Peyer's patch (tissue), 4 donors: ENCODE measurements at regions not wholly inside any gene's neighbourhood (a gene's known extent, or its start where the extent isn't known, plus 50 kb on each side); places are given as distances from the start of the nearest gene placed in this dataset.
"Not testable (repeated sequence)": the region's sequence is repeated elsewhere in the genome, so short reads cannot be mapped to it uniquely, and the experiment has no call there.

Source experiments
- DNase-seq, 3 donors: peaks; one replicate each; pipeline ENCODE4 v3.0.0-alpha.2; 2017 to 2019
- H3K27ac ChIP-seq, 4 donors: fragments of 200-600 bp; sonication (generic); one replicate each; pipeline ENCODE4 v1.5.1; 2016 to 2019
- H3K27me3 ChIP-seq, 2 donors: fragments of 200-600 bp; sonication (generic); one replicate each; pipeline ENCODE4 v1.5.1; 2019
- H3K36me3 ChIP-seq, 3 donors: fragments of 200-600 bp; sonication (generic); one replicate each; pipeline ENCODE4 v1.5.1; 2016 to 2019
- H3K4me1 ChIP-seq, 4 donors: fragments of 200-600 bp; sonication (generic); one replicate each; pipeline ENCODE4 v1.5.1; 2016 to 2019
- H3K4me3 ChIP-seq, 4 donors: fragments of 200-600 bp; sonication (generic); 1 replicate in 3 of 4; 2 replicates in 1 of 4; pipeline ENCODE4 v1.5.1; 2016 to 2019; ENCODE audit warnings: mild to moderate bottlenecking in 1 of 4
- H3K9me3 ChIP-seq, 4 donors: fragments of 200-600 bp; sonication (generic); one replicate each; pipeline ENCODE4 v1.5.1; 2016 to 2019; ENCODE audit warnings: mild to moderate bottlenecking in 1 of 4
- CTCF ChIP-seq, 6 experiments: fragments of 450-650 bp in 4 of 6; fragments of 200-600 bp in 2 of 6; sonication (generic) in 1 of 6; IDR thresholded peaks; one replicate each; pipeline ENCODE4 v1.5.1; 2017 to 2019; ENCODE audit warnings: antibody characterized with exemption in 6 of 6, mild to moderate bottlenecking in 3 of 6, moderate library complexity in 1 of 6
- POLR2A ChIP-seq, 2 donors: fragments of 450-650 bp; IDR thresholded peaks; one replicate each; pipeline ENCODE4 v1.5.1; 2017; ENCODE audit warnings: antibody characterized with exemption in 2 of 2, mild to moderate bottlenecking in 2 of 2, moderate library complexity in 2 of 2

- no peak overlapping the region for H3K27ac ChIP-seq
- H3K4me1 ChIP-seq = no peaks in the 10 kb centered on the region
- TF ChIP-seq CTCF (IDR thresholded peaks at IDR 0.05) (no peak), POLR2A (IDR thresholded peaks at IDR 0.05) (no peak)
- no peak overlapping the region for H3K4me3 ChIP-seq
- no peaks in the 10 kb centered on the region for H3K36me3 ChIP-seq
- no peaks in the 10 kb centered on the region for H3K27me3 ChIP-seq
- H3K9me3 ChIP-seq = no peaks in the 10 kb centered on the region
- DNase-seq = no peak
Measured at GRCh38 chr6:22214314-22214713, 82.5 kb downstream of the PRL start.

GRCh38 chr6:22215474-22215873 is 81.4 kb downstream of the PRL start:
- not testable (repeated sequence) for H3K4me3 ChIP-seq, DNase-seq, H3K27me3 ChIP-seq, H3K36me3 ChIP-seq, H3K9me3 ChIP-seq, H3K27ac ChIP-seq, H3K4me1 ChIP-seq

- H3K4me3 ChIP-seq = no peak overlapping the region
- DNase-seq = no peak
- TF ChIP-seq POLR2A (IDR thresholded peaks at IDR 0.05) = no peak
- TF ChIP-seq CTCF (IDR thresholded peaks at IDR 0.05) = no peak
- H3K27ac ChIP-seq = no peak overlapping the region
- H3K4me1 ChIP-seq = no peaks in the 10 kb centered on the region
- H3K36me3 ChIP-seq = no peaks in the 10 kb centered on the region
- H3K27me3 ChIP-seq = no peaks in the 10 kb centered on the region
- no peaks in the 10 kb centered on the region for H3K9me3 ChIP-seq
Measured at GRCh38 chr6:22218410-22218809, 78.4 kb downstream of the PRL start.

- TF ChIP-seq CTCF (IDR thresholded peaks at IDR 0.05) (no peak), POLR2A (IDR thresholded peaks at IDR 0.05) (no peak)
- no peaks in the 10 kb centered on the region for H3K27me3 ChIP-seq
Measured at GRCh38 chr6:22219925-22220324, 76.9 kb downstream of the PRL start.

GRCh38 chr6:22221211-22221610 is 75.6 kb downstream of the PRL start:
- no peaks in the 10 kb centered on the region for H3K9me3 ChIP-seq
- H3K4me1 ChIP-seq = no peaks in the 10 kb centered on the region
- H3K27ac ChIP-seq = no peak overlapping the region
- DNase-seq = no peak
- no peaks in the 10 kb centered on the region for H3K27me3 ChIP-seq
- H3K36me3 ChIP-seq = no peaks in the 10 kb centered on the region
- TF ChIP-seq POLR2A (IDR thresholded peaks at IDR 0.05) = no peak
- no peak for TF ChIP-seq CTCF (IDR thresholded peaks at IDR 0.05)
- H3K4me3 ChIP-seq = no peak overlapping the region

More at GRCh38 chr6:22219925-22220324, 76.9 kb downstream of the PRL start:
- Histone ChIP-seq H3K9me3 (no peaks in the 10 kb centered on the region), H3K36me3 (no peaks in the 10 kb centered on the region), H3K4me1 (no peaks in the 10 kb centered on the region), H3K27ac (no peak overlapping the region), H3K4me3 (no peak overlapping the region)
- no peak for DNase-seq

GRCh38 chr6:22221630-22222029 is 75.2 kb downstream of the PRL start:
- no peak for DNase-seq
- Histone ChIP-seq H3K36me3 (no peaks in the 10 kb centered on the region), H3K27me3 (no peaks in the 10 kb centered on the region), H3K4me3 (no peak overlapping the region), H3K4me1 (no peaks in the 10 kb centered on the region), H3K27ac (no peak overlapping the region), H3K9me3 (no peaks in the 10 kb centered on the region)
- TF ChIP-seq POLR2A (IDR thresholded peaks at IDR 0.05) = no peak
- TF ChIP-seq CTCF (IDR thresholded peaks at IDR 0.05) = no peak
